Ascending aorta (tissue), 2 donors: ENCODE measurements at regions not wholly inside any gene's neighbourhood (a gene's known extent, or its start where the extent isn't known, plus 50 kb on each side); places are given as distances from the start of the nearest gene placed in this dataset.

Experiments used
- DNase-seq, 2 donors: peaks; one replicate each; pipeline ENCODE4 v3.0.0-alpha.2; 2019; ENCODE audit warnings: low spot score in 2 of 2
- H3K27ac ChIP-seq, 2 donors: fragments of 200-600 bp; sonication (generic); one replicate each; pipeline ENCODE4 v1.5.1; 2016 to 2017; ENCODE audit warnings: mild to moderate bottlenecking in 1 of 2
- H3K27me3 ChIP-seq: fragments of 200-600 bp; sonication (generic); one replicate; pipeline ENCODE4 v1.5.1; 2017
- H3K36me3 ChIP-seq, 2 donors: fragments of 200-600 bp; sonication (generic); one replicate each; pipeline ENCODE4 v1.5.1; 2016
- H3K4me1 ChIP-seq, 2 donors: fragments of 200-600 bp; sonication (generic); one replicate each; pipeline ENCODE4 v1.5.1; 2016 to 2017; ENCODE audit warnings: mild to moderate bottlenecking in 1 of 2
- H3K4me3 ChIP-seq, 2 donors: fragments of 200-600 bp; sonication (generic); one replicate each; pipeline ENCODE4 v1.5.1; 2016 to 2017; ENCODE audit warnings: mild to moderate bottlenecking in 1 of 2
- H3K9me3 ChIP-seq, 2 donors: fragments of 200-600 bp; sonication (generic); one replicate each; pipeline ENCODE4 v1.5.1; 2016
- intact Hi-C: fragments of 100-400 bp; cut with DNase I; formaldehyde crosslinking; loops from one replicate; pipeline ENCODE4 v1.15.1; 2023
- TF ChIP-seq, protein P1 (sequence below), 3 experiments: fragments of 200-600 bp in 2 of 3; fragments of 450-650 bp in 1 of 3; sonication (generic) in 2 of 3; IDR thresholded peaks; one replicate each; pipeline ENCODE4 v1.5.1; 2016 to 2019; ENCODE audit warnings: antibody characterized with exemption in 3 of 3, mild to moderate bottlenecking in 1 of 3, moderate library complexity in 1 of 3

DNA sequence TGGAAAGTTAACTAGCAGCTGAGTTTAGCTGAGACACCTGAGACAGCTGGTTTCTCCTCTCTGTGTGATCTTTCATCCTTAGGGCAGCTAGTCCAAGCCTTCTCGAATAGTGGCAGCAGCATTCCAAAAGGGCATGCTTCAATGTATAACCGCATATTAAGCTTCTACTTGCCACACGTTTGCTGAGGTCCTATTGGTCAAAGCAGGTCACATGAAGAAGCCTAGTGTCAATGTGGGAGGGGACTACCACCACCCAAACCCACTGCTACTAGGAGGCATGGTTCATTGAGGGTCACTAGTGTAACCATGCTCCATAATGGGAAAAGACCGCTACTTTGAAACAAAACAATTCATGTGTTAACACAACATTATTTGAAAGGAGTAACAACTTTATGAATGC is 314.9 kb upstream of the SMIM31 start:
- H3K27ac ChIP-seq, result no peak overlapping the region
- intact Hi-C loops, result no loop called here

DNA sequence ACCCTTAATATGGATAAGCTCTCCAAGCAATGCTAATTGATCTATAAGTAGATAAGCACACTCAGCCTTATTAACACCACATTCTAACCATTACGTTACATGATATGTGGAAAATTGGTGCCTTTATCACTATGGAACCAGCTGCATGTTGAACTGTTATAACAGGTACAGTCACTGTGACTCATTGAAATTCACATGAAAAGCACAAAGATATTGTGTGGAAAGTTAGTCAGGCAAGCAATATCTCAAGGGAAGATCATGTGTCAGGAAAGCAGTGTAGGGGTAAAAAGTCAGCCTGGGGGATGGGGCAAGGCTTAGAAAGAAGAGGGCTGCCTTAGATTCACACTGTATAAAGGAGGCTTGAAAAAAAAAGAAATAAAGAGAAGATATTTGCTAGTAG is 313.7 kb upstream of the SMIM31 start:
- DNase-seq, result no peak
- Histone ChIP-seq H3K27ac (no peak overlapping the region), H3K4me3 (no peak overlapping the region), H3K36me3 (no peaks in the 10 kb centered on the region), H3K27me3 (no peaks in the 10 kb centered on the region), H3K4me1 (no peaks in the 10 kb centered on the region), H3K9me3 (no peaks in the 10 kb centered on the region)
- TF ChIP-seq, protein P1, sequence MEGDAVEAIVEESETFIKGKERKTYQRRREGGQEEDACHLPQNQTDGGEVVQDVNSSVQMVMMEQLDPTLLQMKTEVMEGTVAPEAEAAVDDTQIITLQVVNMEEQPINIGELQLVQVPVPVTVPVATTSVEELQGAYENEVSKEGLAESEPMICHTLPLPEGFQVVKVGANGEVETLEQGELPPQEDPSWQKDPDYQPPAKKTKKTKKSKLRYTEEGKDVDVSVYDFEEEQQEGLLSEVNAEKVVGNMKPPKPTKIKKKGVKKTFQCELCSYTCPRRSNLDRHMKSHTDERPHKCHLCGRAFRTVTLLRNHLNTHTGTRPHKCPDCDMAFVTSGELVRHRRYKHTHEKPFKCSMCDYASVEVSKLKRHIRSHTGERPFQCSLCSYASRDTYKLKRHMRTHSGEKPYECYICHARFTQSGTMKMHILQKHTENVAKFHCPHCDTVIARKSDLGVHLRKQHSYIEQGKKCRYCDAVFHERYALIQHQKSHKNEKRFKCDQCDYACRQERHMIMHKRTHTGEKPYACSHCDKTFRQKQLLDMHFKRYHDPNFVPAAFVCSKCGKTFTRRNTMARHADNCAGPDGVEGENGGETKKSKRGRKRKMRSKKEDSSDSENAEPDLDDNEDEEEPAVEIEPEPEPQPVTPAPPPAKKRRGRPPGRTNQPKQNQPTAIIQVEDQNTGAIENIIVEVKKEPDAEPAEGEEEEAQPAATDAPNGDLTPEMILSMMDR (IDR thresholded peaks at IDR 0.05), result no peak
- intact Hi-C loops, result no loop called here

More for the DNA sequence above, 314.9 kb upstream of the SMIM31 start:
- H3K4me1 ChIP-seq, result no peaks in the 10 kb centered on the region
- no peaks in the 10 kb centered on the region for H3K27me3 ChIP-seq
- no peaks in the 10 kb centered on the region for H3K9me3 ChIP-seq
- TF ChIP-seq, protein P1 (IDR thresholded peaks at IDR 0.05), result no peak
- no peak for DNase-seq
- H3K4me3 ChIP-seq, result no peak overlapping the region
- no peaks in the 10 kb centered on the region for H3K36me3 ChIP-seq

DNA sequence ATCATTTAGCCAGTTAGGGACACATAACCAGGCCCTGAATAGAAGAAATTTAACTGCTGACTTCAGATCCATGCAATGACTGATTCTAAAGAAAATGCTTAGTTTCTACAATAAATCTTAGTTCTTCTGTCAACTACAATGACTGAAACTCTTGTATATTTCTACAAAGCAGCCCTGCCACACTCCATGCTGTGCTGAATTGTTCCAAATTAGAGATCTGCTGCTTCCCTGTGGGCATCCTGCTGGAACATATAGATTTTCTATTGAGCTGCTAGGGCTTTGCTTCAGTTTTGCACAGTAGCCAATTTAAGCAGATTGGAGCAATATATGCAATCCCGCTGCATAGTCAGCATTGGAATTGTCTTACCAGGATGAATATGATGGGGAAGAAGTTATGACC is 312.8 kb upstream of the SMIM31 start:
- no peak for DNase-seq
- Histone ChIP-seq H3K9me3 (no peaks in the 10 kb centered on the region), H3K27me3 (no peaks in the 10 kb centered on the region), H3K36me3 (no peaks in the 10 kb centered on the region), H3K4me3 (no peak overlapping the region), H3K4me1 (no peaks in the 10 kb centered on the region), H3K27ac (no peak overlapping the region)
- intact Hi-C loops, result no loop called here
- TF ChIP-seq, protein P1 (IDR thresholded peaks at IDR 0.05), result no peak

DNA sequence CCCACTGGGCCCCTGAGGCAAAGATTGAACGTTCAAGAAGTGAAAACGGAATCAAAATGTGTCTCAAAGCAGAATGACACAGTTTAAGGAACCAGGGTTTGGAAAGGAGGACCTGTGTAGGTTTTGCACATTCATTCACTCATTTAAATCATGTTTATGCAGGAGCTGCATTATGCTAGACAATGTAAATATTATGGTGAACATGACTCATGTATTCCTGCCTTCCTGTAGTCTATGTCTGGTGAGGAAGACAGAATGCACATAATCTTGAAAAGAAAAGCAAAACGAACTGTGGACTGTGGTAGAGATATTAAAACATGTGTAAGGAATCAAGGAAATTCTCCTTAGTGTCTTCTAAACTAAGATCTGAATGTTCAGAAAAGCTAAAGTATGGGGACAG is 311.8 kb upstream of the SMIM31 start:
- no peak overlapping the region for H3K27ac ChIP-seq
- DNase-seq, result no peak
- H3K4me3 ChIP-seq, result no peak overlapping the region
- no peaks in the 10 kb centered on the region for H3K36me3 ChIP-seq
- H3K27me3 ChIP-seq, result no peaks in the 10 kb centered on the region
- intact Hi-C loops, result no loop called here
- TF ChIP-seq, protein P1 (IDR thresholded peaks at IDR 0.05), result no peak
- no peaks in the 10 kb centered on the region for H3K9me3 ChIP-seq
- no peaks in the 10 kb centered on the region for H3K4me1 ChIP-seq

DNA sequence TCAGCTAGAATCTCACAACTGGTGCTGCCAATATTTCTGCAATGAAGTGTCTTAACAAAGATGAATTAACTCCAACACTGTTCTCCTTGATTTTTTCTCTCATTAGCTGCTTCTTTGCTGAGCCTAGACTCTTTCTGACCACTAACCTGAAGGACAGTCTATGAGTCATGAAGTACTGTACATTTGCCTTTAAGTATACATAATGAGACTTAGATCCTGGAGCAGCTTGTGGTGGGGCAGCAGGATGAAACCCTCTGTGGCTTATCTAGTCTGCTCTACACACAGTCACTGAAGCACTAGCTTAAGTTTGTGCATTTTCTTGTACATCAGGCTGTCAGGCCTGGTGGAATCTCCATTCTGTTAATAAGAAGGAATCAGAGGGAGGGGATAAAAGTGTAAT is 307.4 kb upstream of the SMIM31 start:
- Histone ChIP-seq H3K36me3 (no peaks in the 10 kb centered on the region), H3K4me1 (no peaks in the 10 kb centered on the region), H3K27me3 (no peaks in the 10 kb centered on the region), H3K9me3 (no peaks in the 10 kb centered on the region), H3K27ac (no peak overlapping the region), H3K4me3 (no peak overlapping the region)
- TF ChIP-seq, protein P1 (IDR thresholded peaks at IDR 0.05), result no peak
- no peak for DNase-seq
- intact Hi-C loops, result no loop called here

DNA sequence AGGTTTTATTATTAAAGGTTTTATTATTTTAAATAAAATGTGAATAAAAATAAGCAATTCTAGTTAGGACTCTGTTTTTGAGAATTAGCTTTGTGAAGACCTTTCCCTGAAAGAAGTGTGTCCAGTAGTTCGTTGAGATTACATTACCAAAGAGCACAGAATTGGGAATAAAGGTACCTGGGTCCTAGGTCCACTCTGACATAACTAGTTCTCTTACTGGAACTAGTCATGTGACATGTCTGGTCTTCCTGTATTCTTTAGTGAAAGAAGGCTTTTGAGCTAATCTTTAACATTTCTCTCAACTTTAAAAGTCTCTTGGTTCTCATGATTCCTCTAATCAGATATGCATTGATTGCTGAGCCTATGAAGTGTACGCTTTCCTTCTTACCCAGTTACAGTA is 292.0 kb upstream of the SMIM31 start:
- intact Hi-C loops, result no loop called here
- no peak for DNase-seq
- no peaks in the 10 kb centered on the region for H3K9me3 ChIP-seq
- TF ChIP-seq, protein P1 (IDR thresholded peaks at IDR 0.05), result no peak
- H3K27me3 ChIP-seq, result no peaks in the 10 kb centered on the region
- H3K36me3 ChIP-seq, result no peaks in the 10 kb centered on the region
- no peak overlapping the region for H3K27ac ChIP-seq
- H3K4me3 ChIP-seq, result no peak overlapping the region
- no peaks in the 10 kb centered on the region for H3K4me1 ChIP-seq
